Left lung (tissue), 4 donors: ENCODE measurements at regions not wholly inside any gene's neighbourhood (a gene's known extent, or its start where the extent isn't known, plus 50 kb on each side); places are given as distances from the start of the nearest gene placed in this dataset.
"Not testable (repeated sequence)": the region's sequence is repeated elsewhere in the genome, so short reads cannot be mapped to it uniquely, and the experiment has no call there.

Source experiments
- ATAC-seq: fragments of 200-7000 bp; cut with Tn5 transposase; one replicate; pipeline ENCODE4 v1.9.1; 2020; ENCODE audit warnings: moderate library complexity
- DNase-seq, 4 donors: peaks; one replicate each; pipeline ENCODE4 v3.0.0-alpha.2; 2013 to 2020
- H3K27ac ChIP-seq, 2 donors: fragments of 200-600 bp; sonication (generic) in 1 of 2; one replicate each; pipeline versions ENCODE4 v1.5.0 to v1.8.0; 2020 to 2021
- H3K27me3 ChIP-seq, 2 donors: fragments of 200-600 bp; sonication (generic) in 1 of 2; one replicate each; pipeline versions ENCODE4 v1.5.0 to v1.8.0; 2020 to 2021
- H3K36me3 ChIP-seq, 2 donors: fragments of 200-600 bp; sonication (generic) in 1 of 2; one replicate each; pipeline versions ENCODE4 v1.5.0 to v1.8.0; 2020 to 2021
- H3K4me1 ChIP-seq, 2 donors: fragments of 200-600 bp; one replicate each; pipeline ENCODE4 v1.8.0; 2021
- H3K4me3 ChIP-seq, 2 donors: fragments of 200-600 bp; sonication (generic) in 1 of 2; one replicate each; pipeline versions ENCODE4 v1.5.0 to v1.8.0; 2020 to 2021; ENCODE audit warnings: mild to moderate bottlenecking in 1 of 2
- H3K9me3 ChIP-seq, 2 donors: fragments of 200-600 bp; sonication (generic) in 1 of 2; one replicate each; pipeline versions ENCODE4 v1.5.0 to v1.8.0; 2020 to 2021
- intact Hi-C, 2 donors: fragments of 100-400 bp; cut with DNase I; formaldehyde crosslinking; loops; one replicate each; pipeline versions ENCODE4 v1.11.2 to v1.14.2; 2022
- TF ChIP-seq, protein P1 (sequence below), 2 donors: fragments of 200-600 bp; sonication (generic) in 1 of 2; IDR thresholded peaks; one replicate each; pipeline versions ENCODE4 v1.5.0 to v1.8.0; 2021; ENCODE audit warnings: antibody characterized with exemption in 2 of 2
- donor health status: DM: no; HTN: yes; CAD: no.
- donor health status: DM: no; HTN: no; CAD: no.

- intact Hi-C loops = no loop called here
- Histone ChIP-seq H3K4me3 (no peak overlapping the region), H3K36me3 (no peaks in the 10 kb centered on the region), H3K9me3 (peaks cover 0 to 33% of the 10 kb centered on the region in 2 donors), H3K27me3 (no peaks in the 10 kb centered on the region), H3K27ac (no peak overlapping the region), H3K4me1 (no peaks in the 10 kb centered on the region)
- ATAC-seq = no peak
- TF ChIP-seq, protein P1, sequence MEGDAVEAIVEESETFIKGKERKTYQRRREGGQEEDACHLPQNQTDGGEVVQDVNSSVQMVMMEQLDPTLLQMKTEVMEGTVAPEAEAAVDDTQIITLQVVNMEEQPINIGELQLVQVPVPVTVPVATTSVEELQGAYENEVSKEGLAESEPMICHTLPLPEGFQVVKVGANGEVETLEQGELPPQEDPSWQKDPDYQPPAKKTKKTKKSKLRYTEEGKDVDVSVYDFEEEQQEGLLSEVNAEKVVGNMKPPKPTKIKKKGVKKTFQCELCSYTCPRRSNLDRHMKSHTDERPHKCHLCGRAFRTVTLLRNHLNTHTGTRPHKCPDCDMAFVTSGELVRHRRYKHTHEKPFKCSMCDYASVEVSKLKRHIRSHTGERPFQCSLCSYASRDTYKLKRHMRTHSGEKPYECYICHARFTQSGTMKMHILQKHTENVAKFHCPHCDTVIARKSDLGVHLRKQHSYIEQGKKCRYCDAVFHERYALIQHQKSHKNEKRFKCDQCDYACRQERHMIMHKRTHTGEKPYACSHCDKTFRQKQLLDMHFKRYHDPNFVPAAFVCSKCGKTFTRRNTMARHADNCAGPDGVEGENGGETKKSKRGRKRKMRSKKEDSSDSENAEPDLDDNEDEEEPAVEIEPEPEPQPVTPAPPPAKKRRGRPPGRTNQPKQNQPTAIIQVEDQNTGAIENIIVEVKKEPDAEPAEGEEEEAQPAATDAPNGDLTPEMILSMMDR (IDR thresholded peaks at IDR 0.05) = no peak
- no peak for DNase-seq
Measured at GRCh38 chr16:47829850-47830600, 325.8 kb downstream of the ABCC12 start.

GRCh38 chr16:47826070-47826469 lies 329.7 kb downstream of the ABCC12 start:
- DNase-seq (no peak), ATAC-seq (no peak)
- no peak overlapping the region for H3K27ac ChIP-seq
- H3K4me1 ChIP-seq = no peaks in the 10 kb centered on the region
- intact Hi-C loops = no loop called here
- TF ChIP-seq, protein P1 (IDR thresholded peaks at IDR 0.05) = no peak
- H3K36me3 ChIP-seq = no peaks in the 10 kb centered on the region
- H3K27me3 ChIP-seq = no peaks in the 10 kb centered on the region
- H3K9me3 ChIP-seq = peaks cover 0 to 18% of the 10 kb centered on the region in 2 donors
- H3K4me3 ChIP-seq = no peak overlapping the region

GRCh38 chr16:47817048-47817447 lies 338.7 kb downstream of the ABCC12 start:
- DNase-seq (no peak), ATAC-seq (no peak)
- no peaks in the 10 kb centered on the region for H3K36me3 ChIP-seq
- no peaks in the 10 kb centered on the region for H3K27me3 ChIP-seq
- intact Hi-C loops = no loop called here
- TF ChIP-seq, protein P1 (IDR thresholded peaks at IDR 0.05) = no peak
- H3K27ac ChIP-seq = no peak overlapping the region
- H3K4me3 ChIP-seq = no peak overlapping the region
- H3K9me3 ChIP-seq = peaks cover 0 to 30% of the 10 kb centered on the region in 2 donors
- H3K4me1 ChIP-seq = no peaks in the 10 kb centered on the region

DNA sequence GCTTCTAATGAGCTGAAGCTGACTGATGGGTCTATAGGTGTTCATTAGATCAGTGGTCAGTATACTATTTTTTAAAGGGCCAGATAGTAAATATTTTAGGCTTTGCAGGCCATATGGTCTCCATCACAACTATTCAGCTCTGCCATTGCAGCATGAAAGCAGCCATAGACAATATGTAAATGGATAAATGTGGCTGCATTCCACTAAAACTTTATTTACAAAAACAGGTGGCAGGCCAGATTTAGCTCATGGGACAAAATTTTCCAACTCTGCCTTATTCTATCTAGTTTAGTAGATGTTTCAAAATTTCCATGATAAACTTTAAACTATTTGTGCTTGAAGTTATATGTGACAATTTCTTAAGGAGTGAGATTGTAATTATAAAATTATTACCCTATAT lies 339.3 kb downstream of the ABCC12 start:
- H3K27me3 ChIP-seq = no peaks in the 10 kb centered on the region
- TF ChIP-seq, protein P1 (IDR thresholded peaks at IDR 0.05) = no peak
- intact Hi-C loops = no loop called here

DNA sequence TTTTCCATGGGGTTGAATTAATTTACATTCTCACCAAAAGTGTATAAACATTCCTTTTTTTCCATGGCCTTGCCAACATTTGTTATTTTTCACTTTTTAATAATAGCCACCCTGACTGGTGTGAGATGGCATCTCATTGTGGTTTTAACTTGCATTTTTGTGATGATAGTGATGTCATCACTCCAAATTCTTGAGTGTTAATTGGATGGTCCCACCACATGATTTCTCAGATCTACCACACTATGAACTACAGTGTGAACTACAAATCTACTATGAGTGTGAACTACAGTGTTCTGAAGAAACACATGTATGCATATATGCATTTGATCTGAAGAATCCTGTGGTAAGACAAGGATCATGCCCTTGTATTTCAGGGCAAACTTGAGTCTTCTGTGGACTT lies 340.1 kb downstream of the ABCC12 start:
- Histone ChIP-seq H3K36me3 (no peaks in the 10 kb centered on the region), H3K9me3 (peaks cover 0 to 38% of the 10 kb centered on the region in 2 donors), H3K27me3 (no peaks in the 10 kb centered on the region), H3K4me3 (no peak overlapping the region), H3K4me1 (no peaks in the 10 kb centered on the region), H3K27ac (no peak overlapping the region)
- intact Hi-C loops = no loop called here
- DNase-seq (no peak), ATAC-seq (no peak)
- TF ChIP-seq, protein P1 (IDR thresholded peaks at IDR 0.05) = no peak

More for the DNA sequence above, 339.3 kb downstream of the ABCC12 start:
- no peaks in the 10 kb centered on the region for H3K36me3 ChIP-seq
- no peak for ATAC-seq
- H3K4me1 ChIP-seq = no peaks in the 10 kb centered on the region
- H3K4me3 ChIP-seq = no peak overlapping the region
- H3K27ac ChIP-seq = no peak overlapping the region
- no peak for DNase-seq
- H3K9me3 ChIP-seq = peaks cover 0 to 34% of the 10 kb centered on the region in 2 donors

DNA sequence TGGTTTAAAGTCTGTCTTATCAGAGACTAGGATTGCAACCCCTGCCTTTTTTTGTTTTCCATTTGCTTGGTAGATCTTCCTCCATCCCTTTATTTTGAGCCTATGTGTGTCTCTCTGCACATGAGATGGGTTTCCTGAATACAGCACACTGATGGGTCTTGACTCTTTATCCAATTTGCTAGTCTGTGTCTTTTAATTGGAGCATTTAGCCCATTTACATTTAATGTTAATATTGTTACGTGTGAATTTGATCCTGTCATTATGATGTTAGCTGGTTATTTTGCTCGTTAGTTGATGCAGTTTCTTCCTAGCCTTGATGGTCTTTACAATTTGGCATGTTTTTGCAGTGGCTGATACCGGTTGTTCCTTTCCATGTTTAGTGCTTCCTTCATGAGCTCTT lies 344.0 kb downstream of the ABCC12 start:
- H3K27me3 ChIP-seq, intact Hi-C loops, DNase-seq, ATAC-seq, H3K27ac ChIP-seq, H3K4me3 ChIP-seq, H3K4me1 ChIP-seq, H3K36me3 ChIP-seq: not testable (repeated sequence)
- peaks cover 0 to 46% of the 10 kb centered on the region in 2 donors for H3K9me3 ChIP-seq
